Stimulated activated CD4-positive, alpha-beta T cell treated with anti-CD3 and anti-CD28 coated beads, Interleukin-4, amount 100 ng/mL, for 1 hour (primary cell): ENCODE measurements at regions not wholly inside any gene's neighbourhood (a gene's known extent, or its start where the extent isn't known, plus 50 kb on each side); places are given as distances from the start of the nearest gene placed in this dataset.
A peak's percentile ranks its signal among the peaks of the same experiment; 100 is the strongest.

Source experiments
- DNase-seq: peaks from one replicate; pipeline ENCODE4 v3.0.0-alpha.2; 2020

GRCh38 chr11:128361451-128362020 lies 225.8 kb downstream of the ETS1 start:
- DNase-seq = no peak

GRCh38 chr11:128359515-128359914 lies 227.8 kb downstream of the ETS1 start:
- DNase-seq = no peak

GRCh38 chr11:128357073-128357472 lies 230.3 kb downstream of the ETS1 start:
- DNase-seq = no peak

- no peak for DNase-seq
These were observed 231.8 kb downstream of the ETS1 start for GRCh38 chr11:128355558-128355957.

GRCh38 chr11:128354476-128354875 lies 232.9 kb downstream of the ETS1 start:
- DNase-seq = no peak

- no peak for DNase-seq
These were observed 236.2 kb downstream of the ETS1 start for GRCh38 chr11:128351168-128351567.

GRCh38 chr11:128349650-128350299 lies 237.6 kb downstream of the ETS1 start:
- no peak for DNase-seq

GRCh38 chr11:128346804-128347203 lies 240.6 kb downstream of the ETS1 start:
- peak; percentile 33 for DNase-seq

GRCh38 chr11:128345316-128345715 lies 242.0 kb downstream of the ETS1 start:
- no peak for DNase-seq

- no peak for DNase-seq
These were observed 243.5 kb downstream of the ETS1 start for GRCh38 chr11:128343870-128344269.

- no peak for DNase-seq
These were observed 244.2 kb downstream of the ETS1 start for GRCh38 chr11:128343135-128343514.

- DNase-seq = peak; percentile 55
These were observed 244.7 kb downstream of the ETS1 start for GRCh38 chr11:128342511-128343134.

- DNase-seq = peak; percentile 34
These were observed 245.8 kb downstream of the ETS1 start for GRCh38 chr11:128341280-128342248.

GRCh38 chr11:128339792-128340191 lies 247.6 kb downstream of the ETS1 start:
- DNase-seq = no peak

- no peak for DNase-seq
These were observed 248.5 kb downstream of the ETS1 start for GRCh38 chr11:128338811-128339210.

- no peak for DNase-seq
These were observed 251.2 kb downstream of the ETS1 start for GRCh38 chr11:128336203-128336602.

GRCh38 chr11:128335729-128336128 lies 251.6 kb downstream of the ETS1 start:
- no peak for DNase-seq

- no peak for DNase-seq
These were observed 252.9 kb downstream of the ETS1 start for GRCh38 chr11:128334311-128335044.

GRCh38 chr11:128331317-128331716 lies 256.0 kb downstream of the ETS1 start:
- no peak for DNase-seq

GRCh38 chr11:128330203-128330602 lies 257.2 kb downstream of the ETS1 start:
- no peak for DNase-seq

- no peak for DNase-seq
These were observed 258.3 kb downstream of the ETS1 start for GRCh38 chr11:128328955-128329551.

GRCh38 chr11:128327274-128327673 lies 260.1 kb downstream of the ETS1 start:
- no peak for DNase-seq
